ENCODE measurements at regions not wholly inside any gene's neighbourhood (a gene's known extent, or its start where the extent isn't known, plus 50 kb on each side); places are given as distances from the start of the nearest gene placed in this dataset.

DNA sequence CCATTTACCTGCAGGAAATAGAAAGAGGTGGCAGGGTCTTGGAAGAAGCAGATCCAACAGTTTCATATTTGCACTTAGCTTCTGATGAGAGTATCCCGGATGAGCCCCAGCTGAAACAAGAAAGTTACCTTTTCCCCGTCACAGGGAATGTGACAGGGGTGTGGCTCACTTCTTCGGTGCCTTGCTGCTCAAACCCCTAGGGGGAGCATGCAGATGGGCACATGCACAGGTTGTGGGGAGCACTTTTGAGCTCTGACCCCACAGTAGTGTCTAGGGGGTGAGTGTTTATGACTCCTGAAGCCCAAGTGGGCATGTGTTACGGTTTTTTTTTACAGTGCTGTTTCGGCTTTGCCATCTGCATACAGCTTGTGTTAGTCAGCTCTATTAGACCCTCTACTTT lies 1221.0 kb downstream of the JRKL start:
- Histone ChIP-seq H3K9me2 (replicated peaks; ENCODE audit: low read length) (no peaks in the 10 kb centered on the region), H3K4me2 (ENCODE audit: low read length) (no peak overlapping the region), H3K9me3 (ENCODE audit: low read length) (no peaks in the 10 kb centered on the region; the same call in 1 of the 2 replicates), H3K27ac (ENCODE audit: low read length) (no peak overlapping the region), H3K27me3 (ENCODE audit: low read length) (no peaks in the 10 kb centered on the region), H3K4me3 (ENCODE audit: low read length) (no peak overlapping the region), H2AFZ (ENCODE audit: low read length) (no peak overlapping the region), H3K79me2 (ENCODE audit: low read length) (no peaks in the 10 kb centered on the region), H4K20me1 (ENCODE audit: low read length) (no peaks in the 10 kb centered on the region), H3K4me1 (ENCODE audit: insufficient read depth, low read length) (no peaks in the 10 kb centered on the region), H3F3A (ENCODE audit: low read length, unreplicated experiment) (no peaks in the 10 kb centered on the region), H3K36me3 (ENCODE audit: low read depth, low read length) (no peaks in the 10 kb centered on the region), H3K9ac (ENCODE audit: low read length) (no peak overlapping the region)
- ChIA-PET CTCF (no interaction called here), POLR2A (ENCODE audit: unreplicated experiment) (no interaction called here)
- intact Hi-C loops (cut with micrococcal nuclease), result no loop called here
- DNase-seq (peak; percentile 6), ATAC-seq (no peak)
- no peak for TF ChIP-seq EZH2 (IDR thresholded peaks at IDR 0.05; ENCODE audit: low read length, unreplicated experiment)
- TF ChIP-seq, protein P1, sequence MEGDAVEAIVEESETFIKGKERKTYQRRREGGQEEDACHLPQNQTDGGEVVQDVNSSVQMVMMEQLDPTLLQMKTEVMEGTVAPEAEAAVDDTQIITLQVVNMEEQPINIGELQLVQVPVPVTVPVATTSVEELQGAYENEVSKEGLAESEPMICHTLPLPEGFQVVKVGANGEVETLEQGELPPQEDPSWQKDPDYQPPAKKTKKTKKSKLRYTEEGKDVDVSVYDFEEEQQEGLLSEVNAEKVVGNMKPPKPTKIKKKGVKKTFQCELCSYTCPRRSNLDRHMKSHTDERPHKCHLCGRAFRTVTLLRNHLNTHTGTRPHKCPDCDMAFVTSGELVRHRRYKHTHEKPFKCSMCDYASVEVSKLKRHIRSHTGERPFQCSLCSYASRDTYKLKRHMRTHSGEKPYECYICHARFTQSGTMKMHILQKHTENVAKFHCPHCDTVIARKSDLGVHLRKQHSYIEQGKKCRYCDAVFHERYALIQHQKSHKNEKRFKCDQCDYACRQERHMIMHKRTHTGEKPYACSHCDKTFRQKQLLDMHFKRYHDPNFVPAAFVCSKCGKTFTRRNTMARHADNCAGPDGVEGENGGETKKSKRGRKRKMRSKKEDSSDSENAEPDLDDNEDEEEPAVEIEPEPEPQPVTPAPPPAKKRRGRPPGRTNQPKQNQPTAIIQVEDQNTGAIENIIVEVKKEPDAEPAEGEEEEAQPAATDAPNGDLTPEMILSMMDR (conservative IDR thresholded peaks at IDR 0.05; ENCODE audit: low read depth, low read length), result peak; percentile 35
- BruUV-seq (replicated peaks), result no TSS peak

GRCh38 chr11:97611345-97611744 lies 1221.5 kb downstream of the JRKL start:
- TF ChIP-seq EZH2 (IDR thresholded peaks at IDR 0.05; ENCODE audit: low read length, unreplicated experiment), result no peak
- TF ChIP-seq, protein P1 (conservative IDR thresholded peaks at IDR 0.05; ENCODE audit: low read depth, low read length), result no peak
- no peak for TF ChIP-seq EZH2phosphoT487 (IDR thresholded peaks at IDR 0.05; ENCODE audit: borderline replicate concordance, low read length)
- Histone ChIP-seq H3K79me2 (ENCODE audit: low read length) (no peaks in the 10 kb centered on the region), H2AFZ (ENCODE audit: low read length) (no peak overlapping the region), H4K20me1 (ENCODE audit: low read length) (no peaks in the 10 kb centered on the region), H3K27ac (ENCODE audit: low read length) (no peak overlapping the region), H3K9me3 (ENCODE audit: low read length) (no peaks in the 10 kb centered on the region; the same call in 1 of the 2 replicates), H3K9ac (ENCODE audit: low read length) (no peak overlapping the region), H3K9me2 (replicated peaks; ENCODE audit: low read length) (no peaks in the 10 kb centered on the region), H3F3A (ENCODE audit: low read length, unreplicated experiment) (no peaks in the 10 kb centered on the region), H3K4me2 (ENCODE audit: low read length) (no peak overlapping the region), H3K4me3 (ENCODE audit: low read length) (no peak overlapping the region), H3K36me3 (ENCODE audit: low read depth, low read length) (no peaks in the 10 kb centered on the region), H3K27me3 (ENCODE audit: low read length) (no peaks in the 10 kb centered on the region), H3K4me1 (ENCODE audit: insufficient read depth, low read length) (no peaks in the 10 kb centered on the region)
- ChIA-PET POLR2A (ENCODE audit: unreplicated experiment) (no interaction called here), CTCF (no interaction called here)
- ATAC-seq (no peak), DNase-seq (no peak)
- no TSS peak for BruUV-seq (replicated peaks)
- intact Hi-C loops (cut with micrococcal nuclease), result no loop called here

DNA sequence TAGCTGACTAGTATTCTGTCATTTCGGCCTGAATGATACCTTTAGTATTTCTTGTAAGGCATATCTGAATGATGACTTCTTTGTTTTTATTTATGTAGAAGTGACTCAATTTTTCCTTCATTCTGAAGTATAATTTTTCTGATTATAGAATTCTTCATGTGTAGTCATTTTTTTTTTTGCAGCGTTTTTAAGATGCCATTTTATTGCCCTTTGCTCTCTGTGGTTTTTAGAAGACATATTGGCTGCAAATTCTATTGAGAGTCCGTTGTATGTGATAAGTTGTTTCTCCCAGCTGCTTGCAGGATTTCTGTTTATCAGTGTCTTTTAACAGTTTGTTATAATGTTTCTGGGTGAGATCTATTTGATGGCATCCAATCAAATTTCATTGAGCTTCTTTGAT lies 1224.8 kb downstream of the JRKL start:
- ATAC-seq, result no peak
- Histone ChIP-seq H3K27ac (ENCODE audit: low read length) (no peak overlapping the region), H3K9ac (ENCODE audit: low read length) (no peak overlapping the region), H3K4me2 (ENCODE audit: low read length) (no peak overlapping the region), H3K9me3 (ENCODE audit: low read length) (peaks cover 4% of the 10 kb centered on the region; the same call in 1 of the 2 replicates), H2AFZ (ENCODE audit: low read length) (no peak overlapping the region), H3F3A (ENCODE audit: low read length, unreplicated experiment) (no peaks in the 10 kb centered on the region), H3K79me2 (ENCODE audit: low read length) (no peaks in the 10 kb centered on the region), H3K9me2 (replicated peaks; ENCODE audit: low read length) (no peaks in the 10 kb centered on the region), H3K27me3 (ENCODE audit: low read length) (no peaks in the 10 kb centered on the region), H4K20me1 (ENCODE audit: low read length) (no peaks in the 10 kb centered on the region), H3K36me3 (ENCODE audit: low read depth, low read length) (no peaks in the 10 kb centered on the region), H3K4me3 (ENCODE audit: low read length) (no peak overlapping the region), H3K4me1 (ENCODE audit: insufficient read depth, low read length) (no peaks in the 10 kb centered on the region)
- intact Hi-C loops (cut with micrococcal nuclease), result no loop called here
- TF ChIP-seq EZH2 (IDR thresholded peaks at IDR 0.05; ENCODE audit: low read length, unreplicated experiment), result no peak
- no peak for TF ChIP-seq EZH2phosphoT487 (IDR thresholded peaks at IDR 0.05; ENCODE audit: borderline replicate concordance, low read length)
- TF ChIP-seq, protein P1 (conservative IDR thresholded peaks at IDR 0.05; ENCODE audit: low read depth, low read length), result no peak
- no peak for DNase-seq
- ChIA-PET POLR2A (ENCODE audit: unreplicated experiment) (no interaction called here), CTCF (no interaction called here)
- BruUV-seq (replicated peaks), result no TSS peak
